Ovary (tissue), 3 donors: ENCODE measurements at regions not wholly inside any gene's neighbourhood (a gene's known extent, or its start where the extent isn't known, plus 50 kb on each side); places are given as distances from the start of the nearest gene placed in this dataset.

Experiments used
- POLR2A ChIP-seq: fragments of 450-650 bp; IDR thresholded peaks from one replicate; pipeline ENCODE4 v1.6.1; 2017; ENCODE audit warnings: antibody characterized with exemption, mild to moderate bottlenecking, moderate library complexity
- TF ChIP-seq, protein P1 (sequence below), 3 donors: fragments of 450-650 bp in 2 of 3; fragments of 200-600 bp in 1 of 3; IDR thresholded peaks; one replicate each; pipeline versions ENCODE4 v1.5.1 to v1.8.0; 2016 to 2022; ENCODE audit warnings: antibody characterized with exemption in 3 of 3, mild to moderate bottlenecking in 1 of 3
- donor health status: DM: no; HTN: no; CAD: no.

DNA sequence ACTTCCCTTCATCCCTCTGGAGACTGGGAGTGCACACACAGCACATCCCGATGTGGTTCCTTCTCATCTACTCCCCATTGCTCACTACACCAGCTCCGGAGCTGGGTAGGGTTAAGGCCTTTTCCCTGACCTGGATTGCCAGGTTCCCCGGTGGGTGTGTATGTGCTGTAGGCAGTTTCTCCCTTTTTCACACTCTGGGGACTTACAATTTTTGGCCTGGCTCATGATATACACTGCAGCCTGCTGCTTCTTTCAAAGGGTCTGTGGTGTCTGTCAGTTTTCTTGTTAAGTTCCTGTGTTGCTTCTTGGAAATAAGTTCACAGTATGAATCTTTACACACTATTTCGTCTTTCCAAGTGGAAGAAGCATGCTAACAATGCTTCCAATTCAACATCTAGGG lies 405.5 kb downstream of the UTRN start:
- no peak for TF ChIP-seq POLR2A
- TF ChIP-seq, protein P1, sequence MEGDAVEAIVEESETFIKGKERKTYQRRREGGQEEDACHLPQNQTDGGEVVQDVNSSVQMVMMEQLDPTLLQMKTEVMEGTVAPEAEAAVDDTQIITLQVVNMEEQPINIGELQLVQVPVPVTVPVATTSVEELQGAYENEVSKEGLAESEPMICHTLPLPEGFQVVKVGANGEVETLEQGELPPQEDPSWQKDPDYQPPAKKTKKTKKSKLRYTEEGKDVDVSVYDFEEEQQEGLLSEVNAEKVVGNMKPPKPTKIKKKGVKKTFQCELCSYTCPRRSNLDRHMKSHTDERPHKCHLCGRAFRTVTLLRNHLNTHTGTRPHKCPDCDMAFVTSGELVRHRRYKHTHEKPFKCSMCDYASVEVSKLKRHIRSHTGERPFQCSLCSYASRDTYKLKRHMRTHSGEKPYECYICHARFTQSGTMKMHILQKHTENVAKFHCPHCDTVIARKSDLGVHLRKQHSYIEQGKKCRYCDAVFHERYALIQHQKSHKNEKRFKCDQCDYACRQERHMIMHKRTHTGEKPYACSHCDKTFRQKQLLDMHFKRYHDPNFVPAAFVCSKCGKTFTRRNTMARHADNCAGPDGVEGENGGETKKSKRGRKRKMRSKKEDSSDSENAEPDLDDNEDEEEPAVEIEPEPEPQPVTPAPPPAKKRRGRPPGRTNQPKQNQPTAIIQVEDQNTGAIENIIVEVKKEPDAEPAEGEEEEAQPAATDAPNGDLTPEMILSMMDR (IDR thresholded peaks at IDR 0.05): no peak
